ENCODE measurements at regions not wholly inside any gene's neighbourhood (a gene's known extent, or its start where the extent isn't known, plus 50 kb on each side); places are given as distances from the start of the nearest gene placed in this dataset.

GRCh38 chr4:155590796-155591585 lies 75.7 kb upstream of the GUCY1A1 start:
- TF ChIP-seq, protein P1, sequence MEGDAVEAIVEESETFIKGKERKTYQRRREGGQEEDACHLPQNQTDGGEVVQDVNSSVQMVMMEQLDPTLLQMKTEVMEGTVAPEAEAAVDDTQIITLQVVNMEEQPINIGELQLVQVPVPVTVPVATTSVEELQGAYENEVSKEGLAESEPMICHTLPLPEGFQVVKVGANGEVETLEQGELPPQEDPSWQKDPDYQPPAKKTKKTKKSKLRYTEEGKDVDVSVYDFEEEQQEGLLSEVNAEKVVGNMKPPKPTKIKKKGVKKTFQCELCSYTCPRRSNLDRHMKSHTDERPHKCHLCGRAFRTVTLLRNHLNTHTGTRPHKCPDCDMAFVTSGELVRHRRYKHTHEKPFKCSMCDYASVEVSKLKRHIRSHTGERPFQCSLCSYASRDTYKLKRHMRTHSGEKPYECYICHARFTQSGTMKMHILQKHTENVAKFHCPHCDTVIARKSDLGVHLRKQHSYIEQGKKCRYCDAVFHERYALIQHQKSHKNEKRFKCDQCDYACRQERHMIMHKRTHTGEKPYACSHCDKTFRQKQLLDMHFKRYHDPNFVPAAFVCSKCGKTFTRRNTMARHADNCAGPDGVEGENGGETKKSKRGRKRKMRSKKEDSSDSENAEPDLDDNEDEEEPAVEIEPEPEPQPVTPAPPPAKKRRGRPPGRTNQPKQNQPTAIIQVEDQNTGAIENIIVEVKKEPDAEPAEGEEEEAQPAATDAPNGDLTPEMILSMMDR (IDR thresholded peaks at IDR 0.05) = no peak
- no peak for TF ChIP-seq POLR2A (IDR thresholded peaks at IDR 0.05)
